ENCODE measurements at regions not wholly inside any gene's neighbourhood (a gene's known extent, or its start where the extent isn't known, plus 50 kb on each side); places are given as distances from the start of the nearest gene placed in this dataset.

- ATAC-seq (no peak), DNase-seq (no peak)
- H3K4me1 ChIP-seq (ENCODE audit: low read depth), result no peaks in the 10 kb centered on the region
- intact Hi-C loops (cut with DNase I, micrococcal nuclease), result no loop called here
- no peaks in the 10 kb centered on the region for H3K36me3 ChIP-seq (ENCODE audit: low read depth)
- no peak overlapping the region for H3K4me3 ChIP-seq
- no peaks in the 10 kb centered on the region for H3K9me3 ChIP-seq
- no peak for TF ChIP-seq CTCF (IDR thresholded peaks at IDR 0.05)
Observed at GRCh38 chr1:184197831-184198230, 146.3 kb downstream of the TSEN15 start.

GRCh38 chr1:184199036-184199435 is 147.5 kb downstream of the TSEN15 start:
- H3K36me3 ChIP-seq (ENCODE audit: low read depth), result no peaks in the 10 kb centered on the region
- DNase-seq (no peak), ATAC-seq (no peak)
- intact Hi-C loops (cut with DNase I, micrococcal nuclease), result no loop called here
- no peaks in the 10 kb centered on the region for H3K4me1 ChIP-seq (ENCODE audit: low read depth)
- H3K4me3 ChIP-seq, result no peak overlapping the region
- no peak for TF ChIP-seq CTCF (IDR thresholded peaks at IDR 0.05)
- H3K9me3 ChIP-seq, result no peaks in the 10 kb centered on the region

GRCh38 chr1:184199438-184200085 is 148.0 kb downstream of the TSEN15 start:
- H3K4me1 ChIP-seq (ENCODE audit: low read depth), result no peaks in the 10 kb centered on the region
- no peaks in the 10 kb centered on the region for H3K9me3 ChIP-seq
- intact Hi-C loops (cut with DNase I, micrococcal nuclease), result no loop called here
- no peak overlapping the region for H3K4me3 ChIP-seq
- ATAC-seq (no peak), DNase-seq (no peak)
- H3K36me3 ChIP-seq (ENCODE audit: low read depth), result no peaks in the 10 kb centered on the region
- no peak for TF ChIP-seq CTCF (IDR thresholded peaks at IDR 0.05)

GRCh38 chr1:184208622-184209021 is 157.1 kb downstream of the TSEN15 start:
- Histone ChIP-seq H3K9me3 (no peaks in the 10 kb centered on the region), H3K4me1 (ENCODE audit: low read depth) (no peaks in the 10 kb centered on the region), H3K4me3 (no peak overlapping the region), H3K36me3 (ENCODE audit: low read depth) (no peaks in the 10 kb centered on the region)
- DNase-seq (no peak), ATAC-seq (no peak)
- intact Hi-C loops (cut with DNase I, micrococcal nuclease), result no loop called here
- no peak for TF ChIP-seq CTCF (IDR thresholded peaks at IDR 0.05)

- intact Hi-C loops (cut with DNase I, micrococcal nuclease), result no loop called here
- DNase-seq (peak in 1 of 3 donors; percentile 35), ATAC-seq (peak; percentile 9)
- no peak for TF ChIP-seq CTCF (IDR thresholded peaks at IDR 0.05)
- no peaks in the 10 kb centered on the region for H3K36me3 ChIP-seq (ENCODE audit: low read depth)
- H3K9me3 ChIP-seq, result no peaks in the 10 kb centered on the region
- no peaks in the 10 kb centered on the region for H3K4me1 ChIP-seq (ENCODE audit: low read depth)
- no peak overlapping the region for H3K4me3 ChIP-seq
Observed at GRCh38 chr1:184210031-184210430, 158.5 kb downstream of the TSEN15 start.

GRCh38 chr1:184210862-184211261 is 159.3 kb downstream of the TSEN15 start:
- TF ChIP-seq CTCF (IDR thresholded peaks at IDR 0.05), result no peak
- H3K4me1 ChIP-seq (ENCODE audit: low read depth), result no peaks in the 10 kb centered on the region
- no peak overlapping the region for H3K4me3 ChIP-seq
- intact Hi-C loops (cut with DNase I, micrococcal nuclease), result no loop called here
- H3K9me3 ChIP-seq, result no peaks in the 10 kb centered on the region
- DNase-seq (no peak), ATAC-seq (no peak)
- H3K36me3 ChIP-seq (ENCODE audit: low read depth), result no peaks in the 10 kb centered on the region
